Liver (tissue), 8 donors: ENCODE measurements at regions not wholly inside any gene's neighbourhood (a gene's known extent, or its start where the extent isn't known, plus 50 kb on each side); places are given as distances from the start of the nearest gene placed in this dataset.

ENCODE experiments used
- DNase-seq: peaks from one replicate; pipeline ENCODE4 v3.0.0-alpha.2; 2017; ENCODE audit warnings: low spot score
- H3K27ac ChIP-seq, 2 donors: one replicate each; pipeline ENCODE4 v1.7.0; 2013; ENCODE audit warnings: inconsistent platforms in 2 of 2, low read length in 2 of 2, control low read depth in 1 of 2, low read depth in 1 of 2, mild to moderate bottlenecking in 1 of 2
- H3K27me3 ChIP-seq, 4 donors: one replicate each; pipeline versions ENCODE4 v1.6.1 to v1.7.0; 2013; ENCODE audit warnings: low read length in 3 of 4, inconsistent platforms in 1 of 4, mild to moderate bottlenecking in 1 of 4, moderate library complexity in 1 of 4; ENCODE audit not compliant: control insufficient read depth in 4 of 4, insufficient read depth in 4 of 4
- H3K36me3 ChIP-seq, 4 donors: one replicate each; pipeline versions ENCODE4 v1.6.1 to v1.7.0; 2013; ENCODE audit warnings: low read length in 3 of 4, mild to moderate bottlenecking in 3 of 4, low read depth in 1 of 4, moderate library complexity in 1 of 4; ENCODE audit not compliant: control insufficient read depth in 4 of 4, insufficient read depth in 3 of 4
- H3K4me1 ChIP-seq, 4 donors: one replicate each; pipeline versions ENCODE4 v1.6.1 to v1.7.0; 2013; ENCODE audit warnings: low read length in 3 of 4, mild to moderate bottlenecking in 3 of 4, moderate library complexity in 1 of 4; ENCODE audit not compliant: control insufficient read depth in 4 of 4, insufficient read depth in 4 of 4
- H3K4me3 ChIP-seq, 3 donors: one replicate each; pipeline versions ENCODE4 v1.6.1 to v1.7.0; 2013; ENCODE audit warnings: low read length in 3 of 3, control low read depth in 1 of 3, low read depth in 1 of 3, mild to moderate bottlenecking in 1 of 3
- H3K9ac ChIP-seq, 2 donors: one replicate each; pipeline ENCODE4 v1.7.0; 2013; ENCODE audit warnings: low read length in 2 of 2, mild to moderate bottlenecking in 2 of 2, moderate library complexity in 2 of 2, control low read depth in 1 of 2, low read depth in 1 of 2
- H3K9me3 ChIP-seq, 4 donors: one replicate each; pipeline versions ENCODE4 v1.6.1 to v1.7.0; 2013; ENCODE audit warnings: low read length in 3 of 4; ENCODE audit not compliant: control insufficient read depth in 4 of 4
- ATF3 ChIP-seq: IDR thresholded peaks from 2 replicates; pipeline ENCODE4 v1.6.1; 2016; ENCODE audit warnings: antibody characterized with exemption
- CTCF ChIP-seq: fragments of 150-350 bp; IDR thresholded peaks from 2 replicates; pipeline ENCODE4 v1.5.1; 2017; ENCODE audit warnings: improper control_type of control experiment, low read depth, low read length; ENCODE audit not compliant: missing input control
- EGR1 ChIP-seq, 2 donors: IDR thresholded peaks; 2 replicates each; pipeline ENCODE4 v1.6.1; 2016 to 2018; ENCODE audit warnings: antibody characterized with exemption in 2 of 2, low read depth in 2 of 2
- FOXA1 ChIP-seq: IDR thresholded peaks from 2 replicates; pipeline ENCODE4 v1.6.1; 2016; ENCODE audit warnings: antibody characterized with exemption
- FOXA2 ChIP-seq: IDR thresholded peaks from 2 replicates; pipeline ENCODE4 v1.6.1; 2016; ENCODE audit warnings: antibody characterized with exemption
- HNF4A ChIP-seq, 2 donors: conservative IDR thresholded peaks; 2 replicates each; pipeline ENCODE4 v1.6.1; 2016; ENCODE audit warnings: antibody characterized with exemption in 2 of 2, mild to moderate bottlenecking in 2 of 2
- HNF4G ChIP-seq: IDR thresholded peaks from 2 replicates; pipeline ENCODE4 v1.6.1; 2016; ENCODE audit warnings: antibody characterized with exemption
- JUND ChIP-seq, 2 donors: IDR thresholded peaks; 2 replicates each; pipeline ENCODE4 v1.6.1; 2016; ENCODE audit warnings: antibody characterized with exemption in 2 of 2
- MAX ChIP-seq: IDR thresholded peaks from 2 replicates; pipeline ENCODE4 v1.6.1; 2016; ENCODE audit warnings: antibody characterized with exemption
- NR2F2 ChIP-seq: IDR thresholded peaks from 2 replicates; pipeline ENCODE4 v1.6.1; 2016; ENCODE audit warnings: antibody characterized with exemption
- RAD21 ChIP-seq, 2 donors: IDR thresholded peaks; 2 replicates each; pipeline ENCODE4 v1.6.1; 2016; ENCODE audit warnings: antibody characterized with exemption in 2 of 2, mild to moderate bottlenecking in 2 of 2
- REST ChIP-seq: IDR thresholded peaks from 2 replicates; pipeline ENCODE4 v1.6.1; 2016; ENCODE audit warnings: antibody characterized with exemption, mild to moderate bottlenecking
- RXRA ChIP-seq, 2 donors: IDR thresholded peaks; 2 replicates each; pipeline ENCODE4 v1.6.1; 2017 to 2018; ENCODE audit warnings: antibody characterized with exemption in 2 of 2, mild to moderate bottlenecking in 1 of 2
- SP1 ChIP-seq: IDR thresholded peaks from 2 replicates; pipeline ENCODE4 v1.6.1; 2018; ENCODE audit warnings: antibody characterized with exemption, mild to moderate bottlenecking
- TAF1 ChIP-seq: conservative IDR thresholded peaks from 2 replicates; pipeline ENCODE4 v1.6.1; 2016; ENCODE audit warnings: antibody characterized with exemption, mild to moderate bottlenecking
- YY1 ChIP-seq: IDR thresholded peaks from 2 replicates; pipeline ENCODE4 v1.6.1; 2016; ENCODE audit warnings: antibody characterized with exemption, mild to moderate bottlenecking
- ZBTB33 ChIP-seq: IDR thresholded peaks from 2 replicates; pipeline ENCODE4 v1.6.1; 2016; ENCODE audit warnings: antibody characterized with exemption
- WGBS: extraction: QIAGEN DNeasy Blood & Tissue Kit; methylation state at CpG from one replicate; pipeline ENCODE4 v1.1.7; 2013; 5-methylcytosine and 5-hydroxymethylcytosine counted together
- donor health status: healthy.
- donor health status: healthy.
- donor health status: healthy.
- donor health status: healthy.
- donor health status: healthy.

- no peak for TF ChIP-seq SP1
These were observed 124.6 kb upstream of the SGO1 start (continued) for GRCh38 chr3:20310629-20311028.

- H3K27me3 ChIP-seq, result no peaks in the 10 kb centered on the region
- no peaks in the 10 kb centered on the region for H3K9me3 ChIP-seq
- no peak overlapping the region for H3K27ac ChIP-seq
- no peaks in the 10 kb centered on the region for H3K36me3 ChIP-seq
- no peak overlapping the region for H3K9ac ChIP-seq
- TF ChIP-seq FOXA2 (no peak), JUND (IDR thresholded peaks at IDR 0.05) (no peak), RAD21 (IDR thresholded peaks at IDR 0.05) (no peak), HNF4A (conservative IDR thresholded peaks at IDR 0.05) (no peak), SP1 (no peak), MAX (no peak), RXRA (IDR thresholded peaks at IDR 0.05) (no peak), FOXA1 (no peak), ATF3 (no peak), HNF4G (no peak), TAF1 (no peak), NR2F2 (no peak)
- DNase-seq, result no peak
- no peak overlapping the region for H3K4me3 ChIP-seq
- H3K4me1 ChIP-seq, result no peaks in the 10 kb centered on the region
These were observed 121.4 kb upstream of the SGO1 start for GRCh38 chr3:20307383-20307782.

- Histone ChIP-seq H3K9ac (no peak overlapping the region), H3K9me3 (no peaks in the 10 kb centered on the region), H3K27ac (no peak overlapping the region), H3K4me3 (no peak overlapping the region), H3K4me1 (no peaks in the 10 kb centered on the region), H3K27me3 (no peaks in the 10 kb centered on the region), H3K36me3 (no peaks in the 10 kb centered on the region)
- TF ChIP-seq FOXA1, result no peak
- TF ChIP-seq ZBTB33, result no peak
- TF ChIP-seq ATF3, result no peak
- TF ChIP-seq TAF1, result no peak
- TF ChIP-seq FOXA2, result no peak
- no peak for TF ChIP-seq CTCF
- TF ChIP-seq NR2F2, result no peak
- no peak for TF ChIP-seq REST
- no peak for TF ChIP-seq YY1
- no peak for TF ChIP-seq SP1
- no peak for TF ChIP-seq EGR1 (IDR thresholded peaks at IDR 0.05; ENCODE audit: low read depth in 2 of 2)
- no peak for TF ChIP-seq MAX
- 71% methylated on average over 2 of the region's 2 CpGs for WGBS
- no peak for DNase-seq
These were observed 119.6 kb upstream of the SGO1 start for GRCh38 chr3:20305647-20306046.
